Right lobe of liver (tissue), 4 donors: ENCODE measurements at regions not wholly inside any gene's neighbourhood (a gene's known extent, or its start where the extent isn't known, plus 50 kb on each side); places are given as distances from the start of the nearest gene placed in this dataset.

ENCODE experiments used
- POLR2A ChIP-seq: fragments of 450-650 bp; IDR thresholded peaks from one replicate; pipeline ENCODE4 v1.6.1; 2017; ENCODE audit warnings: antibody characterized with exemption, mild to moderate bottlenecking
- TF ChIP-seq, protein P1 (sequence below), 4 donors: fragments of 200-600 bp in 3 of 4; fragments of 450-650 bp in 1 of 4; IDR thresholded peaks; one replicate each; pipeline versions ENCODE4 v1.5.1 to v1.8.0; 2016 to 2022; ENCODE audit warnings: antibody characterized with exemption in 4 of 4, mild to moderate bottlenecking in 2 of 4
- donor health status: DM: no; HTN: no; CAD: no.
- donor health status: DM: no; HTN: no; CAD: no.
- donor health status: DM: no; HTN: yes; CAD: no.

- TF ChIP-seq, protein P1, sequence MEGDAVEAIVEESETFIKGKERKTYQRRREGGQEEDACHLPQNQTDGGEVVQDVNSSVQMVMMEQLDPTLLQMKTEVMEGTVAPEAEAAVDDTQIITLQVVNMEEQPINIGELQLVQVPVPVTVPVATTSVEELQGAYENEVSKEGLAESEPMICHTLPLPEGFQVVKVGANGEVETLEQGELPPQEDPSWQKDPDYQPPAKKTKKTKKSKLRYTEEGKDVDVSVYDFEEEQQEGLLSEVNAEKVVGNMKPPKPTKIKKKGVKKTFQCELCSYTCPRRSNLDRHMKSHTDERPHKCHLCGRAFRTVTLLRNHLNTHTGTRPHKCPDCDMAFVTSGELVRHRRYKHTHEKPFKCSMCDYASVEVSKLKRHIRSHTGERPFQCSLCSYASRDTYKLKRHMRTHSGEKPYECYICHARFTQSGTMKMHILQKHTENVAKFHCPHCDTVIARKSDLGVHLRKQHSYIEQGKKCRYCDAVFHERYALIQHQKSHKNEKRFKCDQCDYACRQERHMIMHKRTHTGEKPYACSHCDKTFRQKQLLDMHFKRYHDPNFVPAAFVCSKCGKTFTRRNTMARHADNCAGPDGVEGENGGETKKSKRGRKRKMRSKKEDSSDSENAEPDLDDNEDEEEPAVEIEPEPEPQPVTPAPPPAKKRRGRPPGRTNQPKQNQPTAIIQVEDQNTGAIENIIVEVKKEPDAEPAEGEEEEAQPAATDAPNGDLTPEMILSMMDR (IDR thresholded peaks at IDR 0.05), result no peak
- no peak for TF ChIP-seq POLR2A
Measured at GRCh38 chr3:11712646-11713045, 68.9 kb upstream of the VGLL4 start.
